ENCODE measurements at regions not wholly inside any gene's neighbourhood (a gene's known extent, or its start where the extent isn't known, plus 50 kb on each side); places are given as distances from the start of the nearest gene placed in this dataset.

- DNase-seq (ENCODE audit: low read depth): no peak
Measured at GRCh38 chr1:218763538-218763937, 410.1 kb upstream of the LYPLAL1 start.

GRCh38 chr1:218765753-218766152, 407.9 kb upstream of the LYPLAL1 start:
- DNase-seq (ENCODE audit: low read depth): no peak

DNA sequence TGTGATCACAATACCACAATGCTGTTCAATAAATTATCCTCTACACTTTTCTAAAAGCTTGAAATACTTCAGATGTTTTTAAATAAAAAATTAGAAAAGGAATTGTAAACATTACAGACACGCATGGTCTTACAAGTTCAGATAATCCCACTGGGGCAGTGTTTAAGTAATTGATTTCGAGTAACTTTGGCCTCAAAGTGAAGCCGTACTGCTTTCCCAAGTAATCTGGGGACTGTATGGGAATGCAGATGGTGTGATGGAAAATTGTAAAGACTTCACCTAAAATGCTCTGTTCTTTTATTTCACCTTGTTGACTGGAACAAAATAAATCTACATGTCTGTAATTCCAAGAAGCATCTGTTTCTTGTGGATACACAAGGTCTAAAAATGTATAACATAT, 401.7 kb upstream of the LYPLAL1 start:
- DNase-seq (ENCODE audit: low read depth): no peak

- DNase-seq (ENCODE audit: low read depth): no peak
Measured at GRCh38 chr1:218772575-218772974, 401.1 kb upstream of the LYPLAL1 start.

- DNase-seq (ENCODE audit: low read depth): no peak
Measured at GRCh38 chr1:218775501-218776021, 398.1 kb upstream of the LYPLAL1 start.

DNA sequence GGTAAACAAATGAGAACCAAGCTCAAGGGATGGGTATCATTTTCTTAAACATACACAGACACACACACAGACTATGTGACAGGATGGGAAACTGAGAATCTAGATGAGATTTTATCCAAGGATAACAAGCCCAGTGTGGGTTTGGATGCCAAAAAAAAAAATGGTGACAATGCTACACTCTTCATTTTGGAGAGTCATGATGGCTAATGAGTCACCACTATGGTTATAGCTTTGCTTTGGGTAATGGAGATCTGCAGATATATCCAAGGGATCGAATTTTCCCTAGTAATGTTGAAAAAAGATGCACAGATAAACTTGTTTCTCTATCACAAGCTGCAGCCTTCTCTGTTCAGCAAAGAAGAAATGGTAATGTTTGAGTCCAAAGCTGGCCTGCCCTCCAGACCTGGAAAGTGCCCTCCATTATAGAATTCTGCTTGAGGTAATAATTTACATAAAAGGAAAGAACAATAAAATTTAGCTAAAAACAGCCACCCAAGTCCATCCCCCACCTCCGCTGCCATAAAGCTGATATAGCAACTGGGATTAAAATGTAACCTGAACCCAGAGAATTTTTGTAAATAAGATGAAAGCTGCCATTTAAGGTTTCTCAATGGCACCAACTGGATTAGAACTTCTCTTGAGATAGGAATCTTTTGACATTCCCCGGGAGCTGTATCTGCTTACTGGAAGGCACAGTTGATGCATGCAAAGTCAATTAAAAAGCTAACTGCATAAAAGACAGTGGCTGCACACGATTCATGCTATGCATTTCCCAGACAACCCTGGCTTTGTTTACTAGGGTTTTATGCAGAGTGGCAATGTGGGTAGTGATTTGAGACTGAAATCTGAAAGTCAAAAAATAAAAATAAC, 395.2 kb upstream of the LYPLAL1 start:
- DNase-seq (ENCODE audit: low read depth): peak; percentile 5

GRCh38 chr1:218779341-218780100, 394.2 kb upstream of the LYPLAL1 start:
- no peak for DNase-seq (ENCODE audit: low read depth)

DNA sequence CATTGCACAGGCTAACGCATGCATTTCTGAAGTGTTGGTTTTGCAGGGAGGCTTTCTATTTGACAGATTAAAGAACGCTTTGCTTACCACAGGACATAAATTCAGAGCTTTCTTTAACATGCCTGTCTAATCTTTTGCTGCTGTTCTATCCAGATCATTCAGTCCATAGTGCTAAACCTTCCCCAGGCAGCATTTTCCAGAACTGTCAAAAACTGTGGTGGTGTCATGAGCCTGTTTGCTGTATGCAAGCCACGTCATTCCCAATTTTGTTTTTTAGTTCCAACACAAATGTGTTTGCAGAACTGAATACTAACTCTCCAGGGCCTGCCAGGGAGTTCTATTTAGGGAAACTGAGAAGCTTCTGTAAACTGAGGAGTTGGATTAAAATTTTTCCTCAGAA, 390.5 kb upstream of the LYPLAL1 start:
- no peak for DNase-seq (ENCODE audit: low read depth)

GRCh38 chr1:218783916-218784315, 389.8 kb upstream of the LYPLAL1 start:
- no peak for DNase-seq (ENCODE audit: low read depth)

DNA sequence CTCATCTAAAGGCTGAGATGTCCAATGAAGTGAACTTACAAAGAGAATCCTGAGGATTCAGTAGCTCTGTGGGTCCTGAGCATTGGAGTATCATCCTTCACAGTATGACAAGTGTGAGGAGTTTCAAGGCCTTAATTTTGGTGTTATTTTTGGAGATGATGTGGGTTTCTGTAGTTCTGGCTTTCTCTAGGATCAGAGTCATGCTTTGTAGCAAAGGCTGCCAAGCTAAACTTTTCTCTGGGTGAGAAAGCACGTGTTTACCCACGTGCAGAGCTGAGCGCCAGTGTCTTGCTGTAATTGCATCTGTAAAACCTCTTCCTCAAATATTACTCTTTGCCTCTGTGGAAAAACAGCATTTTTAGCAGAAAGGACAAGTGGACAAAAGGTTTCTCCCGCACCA, 387.8 kb upstream of the LYPLAL1 start:
- peak; percentile 24 for DNase-seq (ENCODE audit: low read depth)

- DNase-seq (ENCODE audit: low read depth): peak; percentile 15
Measured at GRCh38 chr1:218787826-218788225, 385.9 kb upstream of the LYPLAL1 start.

- no peak for DNase-seq (ENCODE audit: low read depth)
Measured at GRCh38 chr1:218796773-218797172, 376.9 kb upstream of the LYPLAL1 start.

- DNase-seq (ENCODE audit: low read depth): no peak
Measured at GRCh38 chr1:218802799-218803198, 370.9 kb upstream of the LYPLAL1 start.

DNA sequence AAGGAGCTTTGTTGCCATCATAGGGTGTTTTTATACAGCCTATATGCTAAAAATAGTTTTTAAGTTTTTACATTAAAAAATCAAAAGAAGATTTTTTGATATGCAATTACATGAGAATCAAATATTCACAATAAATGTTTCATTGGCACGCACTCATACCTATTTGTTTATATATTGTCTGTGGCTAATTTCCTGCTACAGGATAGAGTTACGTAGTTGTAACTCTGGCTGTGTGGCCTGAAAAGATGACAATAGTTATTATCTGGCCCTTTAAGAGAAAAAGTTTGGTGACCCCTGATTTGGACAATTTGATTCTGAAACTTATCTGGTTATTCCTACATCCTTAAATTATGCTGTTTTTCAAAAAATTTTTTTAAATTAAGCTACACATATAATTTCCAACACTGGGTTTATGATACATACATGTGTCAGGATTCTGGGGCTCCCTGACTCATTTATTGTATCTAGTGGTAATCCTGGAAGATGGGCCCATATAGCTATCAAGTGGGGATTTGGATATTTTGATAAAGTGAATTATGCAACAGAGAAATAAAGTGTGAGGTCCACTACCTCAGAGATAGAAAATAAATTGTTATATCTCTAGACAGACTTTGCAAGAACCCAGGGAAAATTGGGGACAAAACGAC, 370.2 kb upstream of the LYPLAL1 start:
- DNase-seq (ENCODE audit: low read depth): no peak

DNA sequence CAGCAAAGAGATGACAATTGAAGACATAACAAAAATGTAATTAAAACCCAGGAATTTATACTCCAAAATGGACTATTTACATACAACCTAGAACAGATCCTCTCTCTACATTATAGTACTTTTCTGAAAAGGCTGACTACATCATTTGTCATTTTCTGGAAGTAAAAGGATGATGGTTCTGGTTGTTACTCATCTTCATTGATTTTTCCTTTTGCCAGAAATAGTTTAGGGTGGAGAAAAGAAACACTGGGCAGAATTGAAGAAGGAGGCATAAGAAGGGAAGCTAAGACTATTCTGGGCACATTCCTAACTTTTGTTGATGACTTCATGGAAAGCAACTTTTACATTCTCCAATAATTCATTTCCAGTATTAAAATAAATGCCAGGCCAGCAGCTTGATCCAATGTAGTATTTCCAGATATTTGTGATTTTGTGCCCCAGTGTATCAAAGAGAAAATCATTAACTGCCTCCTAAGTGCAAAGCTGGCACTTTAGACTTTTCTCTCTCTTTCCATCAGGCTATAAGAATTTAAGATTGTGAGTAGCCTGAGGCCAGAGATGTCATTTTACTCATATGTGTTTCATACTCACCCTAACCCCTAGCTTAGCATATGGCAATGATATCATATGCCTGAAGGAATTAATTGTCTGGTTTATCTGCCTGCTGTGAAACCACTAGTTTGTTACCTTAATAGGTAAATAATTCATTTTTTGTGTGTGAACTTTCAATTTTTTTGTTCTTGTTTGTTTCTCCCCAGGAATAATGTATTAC, 369.5 kb upstream of the LYPLAL1 start:
- DNase-seq (ENCODE audit: low read depth): no peak

- no peak for DNase-seq (ENCODE audit: low read depth)
Measured at GRCh38 chr1:218809061-218809460, 364.6 kb upstream of the LYPLAL1 start.

DNA sequence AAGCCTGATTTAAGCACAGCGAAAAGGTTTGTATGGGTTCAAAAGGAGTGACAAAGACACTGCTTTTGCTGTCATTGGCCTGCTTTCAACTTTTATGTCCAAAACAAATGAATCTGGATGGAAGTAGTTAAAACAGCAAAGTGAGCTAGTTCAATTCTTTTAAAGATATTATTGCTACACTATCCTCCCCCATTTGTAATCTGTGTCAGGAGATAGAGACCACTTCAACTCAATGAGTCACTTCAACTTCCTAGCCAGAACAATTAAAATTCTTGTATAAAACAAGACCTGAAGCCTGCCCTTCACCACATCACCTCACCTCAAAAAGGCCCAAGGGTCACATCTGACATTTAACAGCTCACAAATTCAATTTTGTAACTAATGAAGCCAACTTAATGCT, 364.1 kb upstream of the LYPLAL1 start:
- peak; percentile 61 for DNase-seq (ENCODE audit: low read depth)

DNA sequence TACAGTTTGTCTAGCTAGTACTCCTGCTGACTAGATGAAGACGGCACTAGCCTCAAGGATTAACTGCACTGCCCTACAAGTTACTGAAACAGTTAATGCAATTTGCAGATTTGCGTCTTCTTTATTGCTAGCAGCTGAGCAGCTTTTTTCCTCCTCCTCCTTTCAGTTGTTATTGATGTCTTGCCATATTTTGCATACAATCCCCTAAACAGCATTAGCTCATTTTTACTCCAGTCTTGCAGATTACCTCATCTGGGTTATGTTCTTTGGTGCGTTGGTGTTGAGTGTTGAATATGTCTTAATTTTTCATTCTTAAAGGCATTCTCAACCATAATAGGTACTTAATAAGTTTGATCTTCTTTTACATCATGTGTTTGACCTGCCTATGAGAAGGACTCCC, 363.4 kb upstream of the LYPLAL1 start:
- no peak for DNase-seq (ENCODE audit: low read depth)

- DNase-seq (ENCODE audit: low read depth): no peak
Measured at GRCh38 chr1:218811497-218811896, 362.2 kb upstream of the LYPLAL1 start.

- DNase-seq (ENCODE audit: low read depth): no peak
Measured at GRCh38 chr1:218812360-218812759, 361.3 kb upstream of the LYPLAL1 start.

- peak; percentile 42 for DNase-seq (ENCODE audit: low read depth)
Measured at GRCh38 chr1:218813237-218813636, 360.4 kb upstream of the LYPLAL1 start.

GRCh38 chr1:218815076-218815475, 358.6 kb upstream of the LYPLAL1 start:
- no peak for DNase-seq (ENCODE audit: low read depth)

Data from Daoy (cell line).